LoVo (cell line): ENCODE measurements at regions not wholly inside any gene's neighbourhood (a gene's known extent, or its start where the extent isn't known, plus 50 kb on each side); places are given as distances from the start of the nearest gene placed in this dataset.
A peak's percentile ranks its signal among the peaks of the same experiment; 100 is the strongest.

Source experiments
- DNase-seq: peaks from one replicate; pipeline ENCODE4 v3.0.0-alpha.2; 2016; ENCODE audit warnings: low spot score

DNA sequence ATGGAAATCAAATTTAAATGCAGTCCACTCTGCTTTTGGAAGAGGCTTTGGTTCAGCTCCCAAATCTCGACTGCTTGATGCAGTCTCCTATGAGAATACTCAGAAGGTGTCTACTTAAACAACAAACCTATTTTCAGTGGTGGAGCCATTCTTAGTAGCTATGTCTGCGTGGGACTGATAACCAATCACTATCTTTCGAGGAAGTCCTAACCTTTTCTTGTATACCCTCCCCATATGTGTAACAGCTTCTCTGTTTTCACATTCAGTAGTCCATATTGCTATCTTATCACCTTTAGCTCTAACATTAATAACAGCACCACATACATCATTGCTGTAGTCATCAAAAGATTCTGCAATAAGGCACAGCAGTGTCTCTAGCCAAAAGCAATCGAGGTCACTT is 333.0 kb upstream of the ATP11B start:
- no peak for DNase-seq

DNA sequence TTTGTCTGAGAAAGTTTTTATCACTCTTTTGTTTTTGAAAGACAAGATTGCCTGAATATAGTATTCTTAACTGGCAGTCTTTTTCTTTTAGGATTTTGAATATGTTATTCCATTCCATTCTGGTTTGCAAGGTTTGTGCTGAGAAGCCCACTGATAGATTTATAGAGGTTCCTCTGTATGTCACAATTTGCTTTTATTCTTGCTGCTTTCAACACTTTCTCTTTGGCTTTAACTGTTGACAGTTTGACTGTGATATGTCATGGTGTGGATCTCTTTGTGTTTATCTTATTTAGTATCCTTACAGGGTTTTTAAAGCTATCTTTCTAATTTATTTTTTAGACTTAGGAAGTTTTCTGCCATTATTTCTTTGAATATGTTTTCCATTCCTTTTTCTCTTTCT is 331.2 kb upstream of the ATP11B start:
- no peak for DNase-seq

DNA sequence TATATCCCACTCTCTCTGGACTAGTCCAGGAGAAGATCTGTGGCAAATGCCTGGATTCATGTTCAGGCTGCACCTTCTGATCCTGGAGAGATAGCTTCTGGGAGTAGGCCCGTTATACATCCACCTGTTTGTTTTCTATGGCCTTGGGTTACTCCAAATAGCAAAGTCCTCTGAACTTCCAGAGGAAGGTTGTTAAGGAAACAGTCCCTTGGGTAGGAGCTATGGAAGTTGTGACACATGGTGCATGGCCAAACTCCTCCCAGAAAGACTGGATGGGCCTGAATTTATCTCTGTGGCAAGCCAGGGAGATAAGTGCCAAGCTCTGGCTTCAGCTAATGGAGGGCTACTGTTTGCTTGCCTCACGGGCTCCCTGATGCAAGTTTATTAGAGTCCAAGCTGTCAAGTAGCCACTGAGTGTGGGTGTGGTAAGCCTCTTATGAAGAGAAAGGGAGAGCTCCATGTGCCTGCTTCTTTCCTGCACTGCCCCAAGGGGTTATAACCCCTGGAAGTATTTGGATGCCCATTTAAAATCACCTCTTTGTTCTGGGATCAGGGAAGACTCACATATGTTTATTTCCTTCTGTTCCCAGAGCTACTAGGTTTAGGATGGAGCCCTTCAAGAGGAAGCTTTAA is 328.7 kb upstream of the ATP11B start:
- no peak for DNase-seq

DNA sequence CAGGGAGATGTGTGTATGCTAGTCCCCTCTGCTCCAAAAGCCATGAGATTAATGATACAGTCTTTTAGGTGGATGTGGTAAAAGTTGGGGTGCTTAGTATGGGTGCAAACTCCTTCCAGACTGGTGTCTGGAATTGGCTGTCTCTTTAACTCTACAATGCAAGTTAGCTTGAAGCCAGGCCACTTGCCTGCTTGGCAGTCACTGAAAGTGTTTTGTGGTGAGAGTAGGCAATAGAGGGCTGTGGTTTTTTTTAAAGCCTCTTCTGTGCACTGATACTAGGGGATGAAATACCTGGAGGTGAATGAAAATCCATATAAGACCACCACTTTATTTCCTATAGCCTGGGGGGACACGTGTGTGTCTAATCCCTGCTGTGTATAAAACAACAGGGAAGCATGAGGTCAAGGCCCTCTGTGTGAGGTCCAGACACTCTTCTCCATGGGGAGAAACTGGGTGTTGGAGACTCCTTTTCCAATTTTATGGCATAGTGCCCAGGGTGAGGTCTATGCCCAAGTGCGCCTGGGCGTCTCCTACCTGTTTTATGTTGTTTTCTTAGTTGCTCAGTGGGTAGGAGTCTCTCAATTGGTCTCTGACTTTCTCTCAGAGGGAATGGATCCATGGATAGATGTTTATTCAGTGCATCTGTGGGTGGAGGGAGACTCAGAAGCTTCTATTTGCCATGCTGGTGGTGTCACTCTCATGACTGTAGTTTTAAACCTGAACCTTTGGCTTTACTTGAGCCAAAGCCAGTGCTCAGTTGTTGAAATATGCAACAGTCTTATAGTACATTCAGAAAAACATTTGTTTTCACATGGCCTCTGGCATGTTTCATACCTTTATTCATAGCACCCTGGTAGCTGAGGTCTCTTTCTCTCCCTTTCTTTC is 327.8 kb upstream of the ATP11B start:
- DNase-seq: no peak

DNA sequence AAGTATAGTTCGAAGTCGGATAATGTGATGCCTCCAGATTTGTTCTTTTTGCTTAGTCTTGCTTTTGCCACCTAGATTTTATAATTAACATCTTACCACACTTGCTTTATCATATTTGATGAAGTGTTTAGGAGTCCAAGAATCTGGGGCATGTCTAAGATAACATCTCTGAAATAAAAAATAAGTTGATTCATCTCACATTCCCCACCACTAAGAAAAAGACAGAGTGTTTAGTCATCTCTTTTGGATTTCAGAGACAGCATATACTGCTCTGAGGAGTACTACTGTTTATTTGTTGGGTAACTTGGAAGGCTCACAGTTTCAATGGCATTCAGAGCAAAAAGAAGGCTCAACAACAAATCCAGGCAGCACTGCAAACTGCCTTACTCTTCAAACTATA is 324.2 kb upstream of the ATP11B start:
- DNase-seq: no peak

DNA sequence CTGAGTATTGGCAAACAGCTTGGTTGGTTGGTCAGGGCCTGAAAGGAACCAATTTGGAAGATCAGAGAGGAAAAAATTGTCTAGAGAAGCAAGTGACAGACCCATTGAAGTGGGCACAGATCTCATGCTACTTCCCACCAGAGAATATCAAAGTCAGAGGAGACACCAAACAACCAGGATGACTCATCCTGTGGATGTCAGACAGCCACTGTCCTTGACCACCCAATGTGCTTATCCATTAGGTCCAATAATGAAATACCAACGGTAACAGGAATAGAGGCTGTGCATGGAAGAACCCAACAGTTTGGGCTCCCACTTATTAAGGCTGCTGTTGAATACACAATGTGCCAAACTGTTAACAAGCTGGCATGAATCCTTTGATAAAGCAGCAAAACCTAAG is 323.1 kb upstream of the ATP11B start:
- no peak for DNase-seq

DNA sequence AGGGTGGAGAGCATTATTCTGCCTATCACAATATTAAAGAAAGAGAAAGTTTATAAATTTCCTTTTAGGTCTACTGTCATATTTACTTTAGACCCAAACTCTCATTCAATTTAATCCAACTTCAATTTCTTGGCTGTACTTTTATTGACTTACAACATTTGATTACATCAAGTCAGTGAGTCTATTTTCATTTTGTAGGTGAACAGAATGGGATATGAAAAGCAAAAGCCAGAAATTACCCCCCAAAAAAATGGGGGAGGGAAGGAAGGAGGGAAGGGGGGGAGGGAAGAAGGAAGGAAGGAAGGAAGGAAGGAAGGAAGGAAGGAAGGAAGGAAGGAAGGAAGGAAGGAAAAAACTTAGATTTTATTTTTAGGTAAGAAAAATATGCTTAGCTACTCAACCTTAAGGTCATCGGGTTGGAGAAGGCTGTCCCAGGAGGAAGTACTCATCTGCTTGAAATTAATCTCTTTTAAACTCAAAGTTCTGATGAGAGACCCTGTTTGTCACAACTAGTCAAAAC is 320.1 kb upstream of the ATP11B start:
- DNase-seq: no peak

DNA sequence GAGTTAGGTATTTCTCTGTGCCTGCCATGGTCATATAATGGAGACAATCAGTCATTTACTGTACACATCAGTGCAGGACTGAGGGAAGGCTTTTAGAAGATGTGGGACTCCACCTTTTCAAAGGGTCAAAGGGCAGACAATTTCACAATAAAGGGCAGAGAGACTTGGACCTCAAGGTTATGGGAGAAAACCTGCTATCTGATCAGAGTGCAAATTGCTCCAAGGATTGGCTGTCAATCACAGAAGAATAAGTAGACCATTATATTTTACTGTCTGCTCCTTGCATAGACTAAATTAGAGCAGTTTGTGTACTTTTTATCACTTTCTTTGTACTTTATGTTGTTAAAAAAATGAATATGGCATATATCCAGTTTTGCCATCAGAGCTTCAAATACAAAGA is 314.9 kb upstream of the ATP11B start:
- no peak for DNase-seq

DNA sequence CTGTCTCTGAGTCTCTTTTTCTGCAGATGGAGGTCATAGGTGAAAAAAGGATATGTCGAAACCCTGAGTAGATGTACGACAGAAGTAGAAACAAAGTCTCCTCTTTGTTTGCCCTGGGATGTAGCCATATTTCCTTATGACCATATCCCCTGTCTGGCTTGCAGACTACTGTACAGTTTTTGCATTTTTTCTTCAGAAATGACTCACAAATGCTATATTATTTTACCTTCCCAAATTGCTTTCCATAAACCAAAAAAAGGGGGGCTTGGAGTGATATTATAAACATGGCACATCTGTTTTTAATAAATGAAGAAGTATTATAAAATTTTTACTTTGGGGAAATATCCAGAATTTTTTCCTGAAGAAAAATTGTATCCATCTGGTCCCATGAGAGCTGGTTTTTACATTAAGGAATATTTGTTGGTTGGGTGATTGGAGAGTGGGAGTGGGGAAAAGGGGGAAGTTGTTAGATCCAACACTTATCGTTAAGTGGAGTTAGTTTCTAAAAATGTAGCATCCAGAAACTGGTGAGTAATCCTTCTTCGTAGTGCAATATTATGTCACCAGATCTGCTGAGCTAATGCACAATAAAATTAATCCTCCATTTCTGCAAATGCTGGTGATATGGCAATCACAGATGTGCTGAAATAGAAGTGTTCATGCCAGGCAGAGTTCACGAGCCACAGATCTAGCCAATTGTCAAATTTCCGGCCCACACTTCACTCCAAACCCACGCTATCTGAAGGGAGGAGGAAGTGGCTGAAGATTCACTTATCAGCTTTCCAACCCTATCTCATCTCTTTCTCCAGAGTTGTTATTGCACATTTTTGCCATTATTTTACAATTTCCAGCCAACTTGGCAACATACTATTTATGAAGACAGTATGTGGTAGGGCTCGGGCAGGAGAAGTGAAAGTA is 313.6 kb upstream of the ATP11B start:
- no peak for DNase-seq

DNA sequence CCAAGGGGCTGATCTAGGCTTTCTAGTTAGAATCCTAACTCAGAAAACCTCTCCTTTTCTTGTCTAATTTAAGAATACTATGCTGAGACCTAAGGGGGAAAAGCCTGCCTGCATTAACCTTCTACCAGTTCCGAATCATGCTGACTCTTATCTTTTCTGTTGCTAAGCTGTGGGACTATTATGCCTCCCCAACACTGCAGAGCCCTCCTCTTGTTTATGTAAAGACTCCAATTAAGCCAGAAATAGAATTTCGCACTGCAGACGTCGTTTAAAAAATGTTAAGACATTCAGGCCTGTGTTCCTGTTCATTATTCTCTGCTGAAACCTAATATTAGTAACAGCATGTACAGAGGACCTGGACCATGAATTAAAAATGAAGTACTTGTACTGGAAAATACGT is 310.6 kb upstream of the ATP11B start:
- no peak for DNase-seq

DNA sequence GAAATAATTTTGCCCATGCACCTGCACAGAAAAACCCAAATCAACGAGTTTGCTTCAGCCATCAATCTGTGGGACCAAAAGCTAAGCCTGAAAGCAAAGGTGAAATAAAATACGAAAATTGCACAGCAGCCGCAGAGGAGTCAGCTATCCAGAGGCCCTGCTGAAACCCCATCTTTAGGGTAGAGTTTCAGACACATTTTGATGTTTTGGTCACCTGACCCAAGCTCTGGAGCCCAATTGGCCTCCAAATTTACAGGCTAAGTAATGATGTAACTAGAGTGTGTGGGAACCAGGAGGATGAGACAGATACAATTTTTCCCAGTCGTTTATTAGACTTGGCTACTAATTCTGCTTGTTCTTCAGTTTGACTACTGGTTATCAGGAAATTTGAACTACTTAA is 308.6 kb upstream of the ATP11B start:
- no peak for DNase-seq

DNA sequence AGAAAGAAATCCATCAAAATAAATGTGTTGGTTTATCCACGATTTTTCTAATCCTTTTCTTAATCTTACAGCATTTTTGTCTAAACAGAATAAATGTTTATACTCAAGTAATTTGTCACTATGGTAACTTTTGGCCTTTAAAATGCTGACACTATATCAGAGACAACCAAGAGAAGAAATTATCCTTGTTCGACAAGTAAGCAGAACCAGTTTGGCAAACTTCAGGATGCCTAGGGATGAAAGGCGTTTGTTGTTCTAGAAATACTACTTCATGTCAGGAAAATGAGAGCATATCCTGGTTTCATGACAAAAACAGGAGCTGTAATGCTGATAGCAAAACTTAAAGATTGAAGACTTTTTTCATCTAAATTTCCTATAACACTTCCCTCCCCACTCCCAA is 308.0 kb upstream of the ATP11B start:
- DNase-seq: no peak

DNA sequence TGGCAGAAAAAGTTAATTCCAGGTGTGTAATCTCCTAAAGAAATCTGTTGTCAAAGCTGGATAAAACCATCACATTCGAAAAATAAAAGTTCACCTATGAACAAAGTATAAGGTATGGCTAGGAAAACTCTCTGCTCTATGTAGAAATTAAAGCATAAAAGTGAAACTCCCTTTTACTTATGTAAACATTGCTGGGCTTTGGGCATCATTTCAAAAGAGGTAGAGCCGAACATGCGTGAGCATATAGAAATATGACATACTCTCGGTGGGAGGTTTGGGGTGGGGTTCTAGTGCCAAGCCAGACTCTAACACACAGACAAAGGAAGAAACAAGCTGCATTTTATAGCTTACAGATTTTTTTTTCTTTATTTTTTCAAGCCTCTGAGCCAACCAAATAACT is 306.8 kb upstream of the ATP11B start:
- no peak for DNase-seq

DNA sequence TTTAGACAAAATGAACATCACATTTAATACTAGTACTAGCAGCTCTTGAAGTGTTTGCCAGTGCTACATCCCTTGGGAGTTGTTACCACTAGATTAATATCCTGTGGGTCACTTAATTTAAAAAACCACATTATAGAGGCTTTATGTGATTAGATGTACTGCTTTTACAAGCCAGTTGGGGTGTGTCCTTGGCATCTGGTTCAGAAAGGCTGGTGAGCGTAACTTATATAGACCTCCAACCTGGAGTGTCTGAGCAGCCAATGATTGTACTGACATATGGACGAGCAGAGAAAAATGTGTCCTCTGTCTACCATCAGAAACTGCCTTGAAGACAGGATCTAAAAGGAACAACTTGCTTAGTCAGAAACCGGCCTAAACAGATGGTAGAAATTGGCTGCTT is 306.2 kb upstream of the ATP11B start:
- no peak for DNase-seq

DNA sequence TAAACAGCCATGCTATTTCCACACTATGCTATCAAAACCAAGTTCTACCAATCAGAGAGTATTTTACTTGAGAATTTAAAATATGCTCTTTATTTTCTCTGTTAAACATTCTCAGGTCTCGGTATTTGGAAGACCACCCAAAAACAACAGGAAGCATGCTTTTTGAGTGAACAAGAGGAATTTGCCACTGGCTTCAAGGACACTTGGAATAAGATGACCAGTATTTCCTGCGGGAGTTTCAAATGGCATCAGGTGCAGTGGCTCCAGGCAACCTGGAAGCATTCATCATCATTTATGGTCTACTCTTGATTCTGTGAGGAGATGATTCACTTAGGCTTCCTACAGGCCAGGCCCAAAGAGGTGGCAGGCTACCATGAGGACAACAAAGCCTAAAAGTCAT is 305.7 kb upstream of the ATP11B start:
- no peak for DNase-seq

DNA sequence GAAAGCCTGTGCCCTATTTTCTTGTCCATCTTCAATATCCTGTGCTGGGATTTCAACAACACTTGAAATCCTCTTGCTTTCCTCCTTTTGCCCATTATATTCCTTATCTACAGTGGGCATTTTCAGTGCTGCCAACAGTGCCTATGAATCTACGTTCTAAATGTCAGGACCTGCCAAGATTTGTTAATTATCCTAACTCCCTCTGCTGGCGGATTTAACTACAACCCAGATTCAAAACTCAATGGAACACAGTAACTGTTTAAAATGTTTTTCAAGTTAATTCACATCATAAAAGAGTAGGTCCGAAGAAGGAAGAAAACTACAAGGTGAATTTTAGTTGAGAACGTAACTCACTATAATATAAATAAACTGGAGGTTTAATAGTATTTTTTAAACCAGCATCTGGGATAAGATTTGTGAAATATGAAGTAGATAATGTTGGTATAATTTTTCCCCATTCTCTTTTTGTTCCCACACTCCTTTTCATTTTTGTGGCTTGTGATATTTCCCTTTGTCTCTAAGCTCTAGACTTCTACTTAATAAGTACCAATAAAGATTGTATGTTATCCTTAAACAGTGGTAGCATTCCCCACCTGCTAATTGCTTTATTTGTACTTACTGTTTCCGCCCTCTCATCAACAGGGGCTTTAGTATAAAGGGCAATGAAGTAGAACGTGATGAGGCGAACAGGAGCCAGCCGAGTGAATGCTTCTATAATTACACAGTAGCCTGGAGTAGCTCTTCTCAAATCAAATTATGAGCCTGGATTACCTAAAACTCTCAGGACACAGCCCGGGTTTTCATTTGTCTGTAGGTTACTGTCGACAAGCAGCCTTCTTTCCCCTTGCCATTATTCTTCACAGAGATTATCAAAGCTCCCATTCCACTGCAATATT is 302.5 kb upstream of the ATP11B start:
- DNase-seq: peak; percentile 25

DNA sequence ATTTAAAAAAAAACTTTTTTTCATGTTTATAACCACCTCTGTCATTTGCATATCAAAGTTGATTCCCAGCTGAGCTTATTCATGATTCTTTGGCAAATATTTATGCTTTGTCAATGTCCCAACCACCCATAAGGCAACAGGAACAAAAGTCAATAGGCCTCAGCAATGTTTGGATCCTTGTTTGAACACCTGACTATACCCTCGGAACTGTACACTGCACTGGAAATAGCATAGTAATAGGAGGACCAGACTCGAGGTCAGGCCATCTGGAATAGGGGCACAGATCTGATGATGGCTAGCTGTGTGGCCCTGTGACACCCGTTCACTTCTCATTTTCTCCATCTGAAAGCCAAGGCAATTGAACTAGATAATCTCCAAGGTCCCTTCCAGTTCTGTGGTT is 301.7 kb upstream of the ATP11B start:
- no peak for DNase-seq

DNA sequence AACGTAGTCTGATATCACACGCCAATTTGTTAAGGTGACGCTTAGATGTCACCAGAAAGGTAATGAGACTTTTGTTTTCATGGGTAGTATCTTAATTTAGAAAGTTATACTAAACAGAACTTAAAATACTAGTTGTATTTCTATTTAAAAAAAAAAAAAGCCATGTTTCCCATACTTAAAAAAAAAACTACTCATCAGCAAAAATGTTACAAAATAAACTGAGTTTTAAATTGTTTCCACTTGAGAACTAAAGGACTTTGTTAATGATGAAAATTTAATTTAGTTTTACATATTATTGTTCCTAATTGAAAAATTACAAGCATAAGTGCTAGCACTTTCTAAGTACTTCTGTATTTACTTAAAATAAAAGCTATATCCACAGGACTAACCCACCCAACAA is 300.8 kb upstream of the ATP11B start:
- DNase-seq: no peak

DNA sequence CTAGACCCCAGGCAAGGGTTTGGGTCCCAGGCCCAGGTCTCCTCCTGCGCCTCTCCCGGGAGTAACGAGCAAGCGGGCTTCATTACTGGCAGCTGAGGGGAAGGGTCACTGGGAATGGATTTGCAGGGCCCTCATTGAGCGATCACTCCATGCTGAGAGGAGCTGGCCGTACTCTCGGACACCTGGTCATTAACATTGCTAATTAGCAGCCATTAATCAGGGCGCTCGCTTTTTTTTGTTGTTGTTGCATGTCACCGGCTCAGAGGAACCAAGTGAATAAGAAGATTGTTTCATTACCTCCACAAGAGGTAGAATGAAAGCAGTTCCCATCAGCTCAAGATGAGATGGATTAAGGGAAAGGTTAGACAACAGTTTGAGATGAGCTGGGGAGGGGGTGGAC is 293.0 kb upstream of the ATP11B start:
- DNase-seq: no peak

DNA sequence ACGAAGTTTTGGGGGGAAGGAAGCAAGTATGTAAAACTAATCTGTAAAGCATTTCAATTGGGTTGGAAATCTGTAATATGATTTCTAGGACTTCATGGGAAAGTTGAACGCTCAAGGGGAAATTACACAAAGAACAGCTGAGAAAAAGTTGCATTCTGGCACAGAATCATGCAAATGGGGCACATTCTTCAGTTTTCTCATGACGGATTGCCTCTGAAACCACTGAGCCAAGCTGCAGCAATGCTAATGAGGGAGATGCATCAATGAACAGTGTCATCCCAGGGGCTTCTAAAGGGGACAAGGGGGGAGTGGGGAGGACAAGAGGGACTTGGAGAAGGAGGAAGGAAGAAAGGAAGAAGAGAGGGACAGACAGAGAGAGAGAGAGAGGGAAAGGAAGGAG is 291.4 kb upstream of the ATP11B start:
- no peak for DNase-seq

DNA sequence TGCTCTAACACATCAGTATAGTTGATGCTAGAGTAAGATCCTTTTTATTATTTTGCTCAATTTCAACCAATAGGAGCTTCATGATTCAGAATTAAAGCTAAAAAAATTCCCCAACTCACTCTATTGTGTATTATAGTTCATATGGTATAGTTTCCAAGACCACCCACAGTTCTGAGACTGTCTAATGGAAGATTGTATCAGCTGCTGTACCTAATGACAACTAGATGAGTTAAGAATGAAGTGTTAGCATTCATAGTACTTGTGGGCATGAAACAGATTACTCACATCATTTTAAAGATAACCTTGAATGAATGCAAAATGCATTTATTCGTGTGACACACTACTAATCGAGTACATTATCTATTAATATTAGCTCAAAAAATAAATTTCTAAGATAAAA is 289.9 kb upstream of the ATP11B start:
- DNase-seq: no peak
